SK-N-SH treated with all-trans-retinoic acid at 6 μM for 48 hours (cell line): ENCODE measurements at regions not wholly inside any gene's neighbourhood (a gene's known extent, or its start where the extent isn't known, plus 50 kb on each side); places are given as distances from the start of the nearest gene placed in this dataset.

Experiments used
- ATAC-seq: fragments of 200-7000 bp; cut with Tn5 transposase; 3 replicates; pipeline ENCODE4 v1.9.1; 2020; ENCODE audit warnings: mild to moderate bottlenecking, moderate library complexity
- ARNTL ChIP-seq: fragments of 450-650 bp; formaldehyde crosslinking; IDR thresholded peaks from 2 replicates; pipeline ENCODE4 v1.5.0; 2020; ENCODE audit warnings: low read depth, mild to moderate bottlenecking, moderate library complexity, borderline replicate concordance
- BACH2 ChIP-seq: fragments of 250-450 bp; sonication (Bioruptor Pico); IDR thresholded peaks from 2 replicates; pipeline ENCODE4 v1.9.0; 2021; ENCODE audit warnings: mild to moderate bottlenecking, borderline replicate concordance
- CREB5 ChIP-seq: fragments of 250-450 bp; sonication (Bioruptor Pico); IDR thresholded peaks from 2 replicates; pipeline ENCODE4 v1.5.1; 2020; ENCODE audit warnings: low read depth, mild to moderate bottlenecking, moderate library complexity
- ESRRG ChIP-seq: fragments of 250-450 bp; sonication (Bioruptor Pico); IDR thresholded peaks from 2 replicates; pipeline ENCODE4 v1.6.1; 2021; ENCODE audit warnings: mild to moderate bottlenecking
- GLIS3 ChIP-seq: fragments of 250-450 bp; sonication (Bioruptor Pico); IDR thresholded peaks from 2 replicates; pipeline ENCODE4 v1.5.0; 2020; ENCODE audit warnings: mild to moderate bottlenecking, moderate library complexity
- ISL1 ChIP-seq: fragments of 250-450 bp; sonication (Bioruptor Pico); IDR thresholded peaks from 2 replicates; pipeline ENCODE4 v2.1.2; 2022; ENCODE audit warnings: mild to moderate bottlenecking, moderate library complexity
- OSR1 ChIP-seq: fragments of 250-450 bp; sonication (Bioruptor Pico); IDR thresholded peaks from 2 replicates; pipeline ENCODE4 v1.8.0; 2022; ENCODE audit warnings: moderate library complexity, mild to moderate bottlenecking, inconsistent platforms
- PPARA ChIP-seq: fragments of 250-450 bp; sonication (Bioruptor Pico); IDR thresholded peaks from 2 replicates; pipeline ENCODE4 v1.5.0; 2020; ENCODE audit warnings: mild to moderate bottlenecking, borderline replicate concordance
- RARB ChIP-seq: fragments of 250-450 bp; sonication (Bioruptor Pico); IDR thresholded peaks from 2 replicates; pipeline ENCODE4 v1.8.0; 2021; ENCODE audit warnings: mild to moderate bottlenecking, moderate library complexity
- SNAI2 ChIP-seq: fragments of 250-450 bp; sonication (Bioruptor Pico); IDR thresholded peaks from 2 replicates; pipeline ENCODE4 v1.5.0; 2020; ENCODE audit warnings: mild to moderate bottlenecking, moderate library complexity
- TCF4 ChIP-seq: fragments of 250-450 bp; sonication (Bioruptor Pico); IDR thresholded peaks from 2 replicates; pipeline ENCODE4 v1.8.0; 2021; ENCODE audit warnings: mild to moderate bottlenecking, moderate library complexity, borderline replicate concordance
- ZC3H10 ChIP-seq: fragments of 250-450 bp; sonication (Bioruptor Pico); IDR thresholded peaks from 2 replicates; pipeline ENCODE4 v1.5.1; 2021; ENCODE audit warnings: mild to moderate bottlenecking, moderate library complexity
- ZNF8 ChIP-seq: fragments of 450-650 bp; formaldehyde crosslinking; IDR thresholded peaks from 2 replicates; pipeline ENCODE4 v1.5.0; 2020; ENCODE audit warnings: mild to moderate bottlenecking, moderate library complexity
- TF ChIP-seq, protein P1 (sequence below): fragments of 250-450 bp; sonication (Bioruptor Pico); IDR thresholded peaks from 2 replicates; pipeline ENCODE4 v1.8.0; 2021; ENCODE audit warnings: low read depth, mild to moderate bottlenecking, moderate library complexity, borderline replicate concordance
- TF ChIP-seq, protein P2 (sequence below): fragments of 250-450 bp; sonication (Bioruptor Pico); IDR thresholded peaks from 2 replicates; pipeline ENCODE4 v1.5.1; 2021; ENCODE audit warnings: mild to moderate bottlenecking, moderate library complexity
- TF ChIP-seq, protein P3 (sequence below): fragments of 250-450 bp; sonication (Bioruptor Pico); IDR thresholded peaks from 2 replicates; pipeline ENCODE4 v1.8.0; 2020; ENCODE audit warnings: mild to moderate bottlenecking, moderate library complexity, borderline replicate concordance

DNA sequence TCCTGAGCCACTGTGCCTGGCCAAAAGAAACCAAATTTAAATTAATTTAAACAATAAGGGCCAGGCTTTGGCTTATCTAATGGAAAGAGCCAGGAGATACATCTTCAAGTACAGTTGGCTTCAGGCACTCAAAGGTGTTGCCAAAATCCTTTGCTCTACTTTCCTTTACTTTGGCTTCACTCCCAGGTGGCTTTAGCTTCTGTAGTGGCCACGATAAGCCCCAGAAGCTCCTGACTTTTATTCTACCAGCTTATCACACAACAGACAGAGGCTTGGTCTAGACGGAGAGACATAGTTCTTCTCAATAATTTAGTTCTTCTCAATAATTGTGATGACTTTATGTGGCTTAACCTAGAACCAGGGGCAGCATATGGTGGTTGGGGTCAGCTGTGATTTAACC lies 211.2 kb upstream of the LNX1 start (continued):
- TF ChIP-seq, protein P1, sequence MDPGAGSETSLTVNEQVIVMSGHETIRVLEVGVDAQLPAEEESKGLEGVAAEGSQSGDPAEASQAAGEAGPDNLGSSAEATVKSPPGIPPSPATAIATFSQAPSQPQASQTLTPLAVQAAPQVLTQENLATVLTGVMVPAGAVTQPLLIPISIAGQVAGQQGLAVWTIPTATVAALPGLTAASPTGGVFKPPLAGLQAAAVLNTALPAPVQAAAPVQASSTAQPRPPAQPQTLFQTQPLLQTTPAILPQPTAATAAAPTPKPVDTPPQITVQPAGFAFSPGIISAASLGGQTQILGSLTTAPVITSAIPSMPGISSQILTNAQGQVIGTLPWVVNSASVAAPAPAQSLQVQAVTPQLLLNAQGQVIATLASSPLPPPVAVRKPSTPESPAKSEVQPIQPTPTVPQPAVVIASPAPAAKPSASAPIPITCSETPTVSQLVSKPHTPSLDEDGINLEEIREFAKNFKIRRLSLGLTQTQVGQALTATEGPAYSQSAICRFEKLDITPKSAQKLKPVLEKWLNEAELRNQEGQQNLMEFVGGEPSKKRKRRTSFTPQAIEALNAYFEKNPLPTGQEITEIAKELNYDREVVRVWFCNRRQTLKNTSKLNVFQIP (CRISPR knock-in tag), result no peak
- TF ChIP-seq ESRRG (no peak), TCF4 (CRISPR knock-in tag) (no peak), OSR1 (CRISPR knock-in tag) (no peak), SNAI2 (CRISPR knock-in tag) (no peak), RARB (no peak), GLIS3 (CRISPR knock-in tag) (no peak), ZNF8 (CRISPR knock-in tag) (no peak)
- TF ChIP-seq, protein P2, sequence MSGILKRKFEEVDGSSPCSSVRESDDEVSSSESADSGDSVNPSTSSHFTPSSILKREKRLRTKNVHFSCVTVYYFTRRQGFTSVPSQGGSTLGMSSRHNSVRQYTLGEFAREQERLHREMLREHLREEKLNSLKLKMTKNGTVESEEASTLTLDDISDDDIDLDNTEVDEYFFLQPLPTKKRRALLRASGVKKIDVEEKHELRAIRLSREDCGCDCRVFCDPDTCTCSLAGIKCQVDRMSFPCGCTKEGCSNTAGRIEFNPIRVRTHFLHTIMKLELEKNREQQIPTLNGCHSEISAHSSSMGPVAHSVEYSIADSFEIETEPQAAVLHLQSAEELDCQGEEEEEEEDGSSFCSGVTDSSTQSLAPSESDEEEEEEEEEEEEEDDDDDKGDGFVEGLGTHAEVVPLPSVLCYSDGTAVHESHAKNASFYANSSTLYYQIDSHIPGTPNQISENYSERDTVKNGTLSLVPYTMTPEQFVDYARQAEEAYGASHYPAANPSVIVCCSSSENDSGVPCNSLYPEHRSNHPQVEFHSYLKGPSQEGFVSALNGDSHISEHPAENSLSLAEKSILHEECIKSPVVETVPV, result no peak
- TF ChIP-seq, all 23 proteins: peak for 0

GRCh38 chr4:53801373-53801772 lies 210.1 kb upstream of the LNX1 start:
- ATAC-seq, result no peak
- no peak for TF ChIP-seq TCF4 (CRISPR knock-in tag)
- TF ChIP-seq ZC3H10 (CRISPR knock-in tag), result no peak
- TF ChIP-seq, protein P2, result no peak
- TF ChIP-seq, protein P1 (CRISPR knock-in tag), result no peak
- no peak for TF ChIP-seq BACH2 (CRISPR knock-in tag)
- no peak for TF ChIP-seq OSR1 (CRISPR knock-in tag)
- TF ChIP-seq, protein P3, sequence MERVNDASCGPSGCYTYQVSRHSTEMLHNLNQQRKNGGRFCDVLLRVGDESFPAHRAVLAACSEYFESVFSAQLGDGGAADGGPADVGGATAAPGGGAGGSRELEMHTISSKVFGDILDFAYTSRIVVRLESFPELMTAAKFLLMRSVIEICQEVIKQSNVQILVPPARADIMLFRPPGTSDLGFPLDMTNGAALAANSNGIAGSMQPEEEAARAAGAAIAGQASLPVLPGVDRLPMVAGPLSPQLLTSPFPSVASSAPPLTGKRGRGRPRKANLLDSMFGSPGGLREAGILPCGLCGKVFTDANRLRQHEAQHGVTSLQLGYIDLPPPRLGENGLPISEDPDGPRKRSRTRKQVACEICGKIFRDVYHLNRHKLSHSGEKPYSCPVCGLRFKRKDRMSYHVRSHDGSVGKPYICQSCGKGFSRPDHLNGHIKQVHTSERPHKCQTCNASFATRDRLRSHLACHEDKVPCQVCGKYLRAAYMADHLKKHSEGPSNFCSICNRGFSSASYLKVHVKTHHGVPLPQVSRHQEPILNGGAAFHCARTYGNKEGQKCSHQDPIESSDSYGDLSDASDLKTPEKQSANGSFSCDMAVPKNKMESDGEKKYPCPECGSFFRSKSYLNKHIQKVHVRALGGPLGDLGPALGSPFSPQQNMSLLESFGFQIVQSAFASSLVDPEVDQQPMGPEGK, result no peak
- TF ChIP-seq SNAI2 (CRISPR knock-in tag), result no peak
- TF ChIP-seq PPARA (CRISPR knock-in tag), result no peak

- no peak for ATAC-seq
- no peak for TF ChIP-seq ISL1 (CRISPR knock-in tag)
- no peak for TF ChIP-seq ARNTL
- no peak for TF ChIP-seq SNAI2 (CRISPR knock-in tag)
- no peak for TF ChIP-seq TCF4 (CRISPR knock-in tag)
- no peak for TF ChIP-seq PPARA (CRISPR knock-in tag)
- TF ChIP-seq, protein P3, result no peak
- TF ChIP-seq CREB5, result no peak
- TF ChIP-seq, protein P1 (CRISPR knock-in tag), result no peak
- no peak for TF ChIP-seq BACH2 (CRISPR knock-in tag)
- TF ChIP-seq ZNF8 (CRISPR knock-in tag), result no peak
- TF ChIP-seq ESRRG, result no peak
- TF ChIP-seq OSR1 (CRISPR knock-in tag), result no peak
- TF ChIP-seq, all 23 proteins: peak for 0
Measured at GRCh38 chr4:53800741-53801140, 209.5 kb upstream of the LNX1 start.
